Panc1 (cell line): ENCODE measurements at regions not wholly inside any gene's neighbourhood (a gene's known extent, or its start where the extent isn't known, plus 50 kb on each side); places are given as distances from the start of the nearest gene placed in this dataset.

Experiments used
- ATAC-seq: fragments of 200-7000 bp; cut with Tn5 transposase; 2 replicates; pipeline ENCODE4 v1.9.1; 2020; ENCODE audit warnings: mild to moderate bottlenecking, moderate library complexity
- BruUV-seq: library from RNA; stranded (reverse); fragments of 400-500 nt; replicated peaks from 2 replicates; lab custom pipeline; 2021; lab: Mats Ljungman, UMichigan
- CTCF ChIA-PET: fragments of 300-600 bp; sonication (Branson Sonifier 250); formaldehyde crosslinking; loops from one replicate; lab custom pipeline; 2022; ENCODE audit warnings: antibody characterized with exemption; lab: Charles Lee
- POLR2A ChIA-PET: fragments of 300-600 bp; sonication (Branson Sonifier 250); formaldehyde crosslinking; loops from one replicate; lab custom pipeline; 2022; ENCODE audit warnings: antibody characterized with exemption; lab: Charles Lee
- DNase-seq: peaks from one replicate; pipeline ENCODE4 v3.0.0-alpha.2; 2010; ENCODE audit warnings: low read depth, low spot score
- H3K27ac ChIP-seq: 2 replicates; pipeline ENCODE4 v1.5.1; 2011; ENCODE audit warnings: mild to moderate bottlenecking, low read length, inconsistent platforms
- H3K27me3 ChIP-seq: fragments of 200-500 bp; sonication (Bioruptor generic); 2 replicates; pipeline ENCODE4 v1.6.0; 2014; ENCODE audit warnings: low read length, inconsistent platforms; ENCODE audit not compliant: control insufficient read depth, insufficient read depth
- H3K36me3 ChIP-seq: fragments of 200-500 bp; sonication (Bioruptor generic); 2 replicates; pipeline ENCODE4 v1.5.1; 2014; ENCODE audit warnings: inconsistent platforms, mild to moderate bottlenecking, low read length, moderate library complexity; ENCODE audit not compliant: control insufficient read depth, insufficient read depth
- H3K4me1 ChIP-seq: 2 replicates; pipeline ENCODE4 v1.5.1; 2011; ENCODE audit warnings: inconsistent platforms, mild to moderate bottlenecking, low read length, moderate library complexity; ENCODE audit not compliant: control insufficient read depth, insufficient read depth
- H3K4me3 ChIP-seq, 2 experiments: 2 replicates each; pipeline ENCODE4 v1.5.1; 2011 to 2012; ENCODE audit warnings: low read depth in 2 of 2, low read length in 2 of 2, mild to moderate bottlenecking in 2 of 2, inconsistent platforms in 1 of 2, moderate library complexity in 1 of 2
- H3K9me3 ChIP-seq: fragments of 200-500 bp; sonication (Bioruptor generic); 2 replicates; pipeline ENCODE4 v1.5.1; 2014; ENCODE audit warnings: low read depth, mild to moderate bottlenecking, inconsistent platforms, low read length, moderate library complexity; ENCODE audit not compliant: control insufficient read depth, insufficient read depth
- CTCF ChIP-seq: fragments of 450-650 bp; IDR thresholded peaks from 2 replicates; pipeline ENCODE4 v1.5.1; 2017; ENCODE audit warnings: mild to moderate bottlenecking
- POLR2AphosphoS5 ChIP-seq: IDR thresholded peaks from 2 replicates; pipeline ENCODE4 v1.6.1; 2012; ENCODE audit warnings: mild to moderate bottlenecking, low read depth, low read length, moderate library complexity
- REST ChIP-seq, 2 experiments: IDR thresholded peaks; 2 replicates each; pipeline ENCODE4 v1.6.1; 2011 to 2012; ENCODE audit warnings: low read depth in 2 of 2, control low read depth in 1 of 2, low read length in 1 of 2, mild to moderate bottlenecking in 1 of 2, moderate library complexity in 1 of 2; ENCODE audit not compliant: insufficient read depth in 1 of 2
- SIN3A ChIP-seq: IDR thresholded peaks from 2 replicates; pipeline ENCODE4 v1.6.1; 2012; ENCODE audit warnings: low read depth, mild to moderate bottlenecking, low read length, moderate library complexity, borderline replicate concordance; ENCODE audit not compliant: insufficient read depth
- TCF7L2 ChIP-seq: IDR thresholded peaks from 2 replicates; pipeline ENCODE4 v1.6.1; 2011; ENCODE audit warnings: mild to moderate bottlenecking, low read depth, low read length, inconsistent platforms
- in situ Hi-C: cut with HindIII; loops from 2 replicates; pipeline ENCODE4 v1.10.0; 2016; ENCODE audit warnings: low sequenced_read_pairs, low pct_unique_long_range_greater_than_20kb
- intact Hi-C: fragments of 100-400 bp; cut with micrococcal nuclease; formaldehyde crosslinking; loops from one replicate; pipeline ENCODE4 v1.10.0; 2022; ENCODE audit not compliant: unreplicated experiment

GRCh38 chr17:51402899-51403298 lies 142.6 kb downstream of the UTP18 start:
- no peaks in the 10 kb centered on the region for H3K9me3 ChIP-seq
- H3K4me3 ChIP-seq, result no peak overlapping the region
- no peaks in the 10 kb centered on the region for H3K4me1 ChIP-seq
- ChIA-PET CTCF (interaction anchor here (0.6 kb wide), 1 partner anchor 61 kb away, joined by 3 read pairs; no protein-coding TSS in a partner anchor), POLR2A (interaction anchor here (0.6 kb wide), 1 partner anchor 177 kb away, joined by 3 read pairs; no protein-coding TSS in a partner anchor)
- no peaks in the 10 kb centered on the region; the same call in 1 of the 2 replicates for H3K27me3 ChIP-seq
- ATAC-seq, result no peak
- DNase-seq, result no peak
- no peaks in the 10 kb centered on the region for H3K36me3 ChIP-seq
- no peak overlapping the region for H3K27ac ChIP-seq
- intact Hi-C loops, result no loop called here
- BruUV-seq, result no TSS peak
- TF ChIP-seq CTCF (no peak), TCF7L2 (no peak), POLR2AphosphoS5 (no peak), REST (IDR thresholded peaks at IDR 0.05; ENCODE audit: insufficient read depth in 1 of 2, low read depth in 2 of 2, low read length in 1 of 2) (no peak), SIN3A (no peak)
- in situ Hi-C loops, result no loop called here

GRCh38 chr17:51407576-51407975 lies 147.2 kb downstream of the UTP18 start:
- BruUV-seq, result no TSS peak
- DNase-seq (no peak), ATAC-seq (no peak)
- H3K4me3 ChIP-seq, result no peak overlapping the region
- no peaks in the 10 kb centered on the region for H3K4me1 ChIP-seq
- ChIA-PET POLR2A (no interaction called here), CTCF (no interaction called here)
- TF ChIP-seq POLR2AphosphoS5 (no peak), CTCF (no peak), SIN3A (no peak), TCF7L2 (no peak), REST (IDR thresholded peaks at IDR 0.05; ENCODE audit: insufficient read depth in 1 of 2, low read depth in 2 of 2, low read length in 1 of 2) (no peak)
- H3K27ac ChIP-seq, result no peak overlapping the region
- no peaks in the 10 kb centered on the region for H3K9me3 ChIP-seq
- no peaks in the 10 kb centered on the region for H3K36me3 ChIP-seq
- in situ Hi-C loops (no loop called here), intact Hi-C loops (no loop called here)
- no peaks in the 10 kb centered on the region for H3K27me3 ChIP-seq
